H9 (cell line): ENCODE measurements at regions not wholly inside any gene's neighbourhood (a gene's known extent, or its start where the extent isn't known, plus 50 kb on each side); places are given as distances from the start of the nearest gene placed in this dataset.

Source experiments
- DNase-seq: peaks from one replicate; pipeline ENCODE4 v3.0.0-alpha.2; 2017
- H2AFZ ChIP-seq: one replicate; pipeline ENCODE4 v1.6.1; 2013; ENCODE audit warnings: mild to moderate bottlenecking, low read length, control low read depth, moderate library complexity
- H2AK5ac ChIP-seq: 2 replicates; pipeline ENCODE4 v1.6.1; 2013; ENCODE audit warnings: low read length, control low read depth, mixed read lengths; ENCODE audit not compliant: insufficient read length
- H2BK120ac ChIP-seq: one replicate; pipeline ENCODE4 v1.6.1; 2013; ENCODE audit warnings: low read depth, mild to moderate bottlenecking, low read length, control low read depth, inconsistent platforms; ENCODE audit not compliant: poor library complexity, severe bottlenecking
- H2BK12ac ChIP-seq: 2 replicates; pipeline ENCODE4 v1.6.1; 2013; ENCODE audit warnings: low read length, control low read depth, mixed read lengths, low read depth; ENCODE audit not compliant: insufficient read length
- H2BK15ac ChIP-seq: 2 replicates; pipeline ENCODE4 v1.6.1; 2013; ENCODE audit warnings: low read depth, low read length, control low read depth
- H2BK20ac ChIP-seq: one replicate; pipeline ENCODE4 v1.6.1; 2013; ENCODE audit warnings: low read depth, mild to moderate bottlenecking, low read length, control low read depth, inconsistent platforms; ENCODE audit not compliant: poor library complexity, severe bottlenecking
- H2BK5ac ChIP-seq: 2 replicates; pipeline ENCODE4 v1.6.1; 2013; ENCODE audit warnings: low read length, control low read depth, mixed read lengths; ENCODE audit not compliant: insufficient read length
- H3K14ac ChIP-seq: 2 replicates; pipeline ENCODE4 v1.6.1; 2013; ENCODE audit warnings: low read length, control low read depth; ENCODE audit not compliant: insufficient read depth
- H3K18ac ChIP-seq: 2 replicates; pipeline ENCODE4 v1.6.1; 2013; ENCODE audit warnings: low read depth, mild to moderate bottlenecking, mixed read lengths, low read length, control low read depth; ENCODE audit not compliant: insufficient read length
- H3K23ac ChIP-seq: 2 replicates; pipeline ENCODE4 v1.6.1; 2013; ENCODE audit warnings: low read length, control low read depth, mixed read lengths, low read depth; ENCODE audit not compliant: insufficient read length
- H3K23me2 ChIP-seq: 2 replicates; pipeline ENCODE4 v1.6.1; 2013; ENCODE audit warnings: low read depth, mild to moderate bottlenecking, mixed read lengths, low read length, control low read depth; ENCODE audit not compliant: insufficient read length, poor library complexity, severe bottlenecking
- H3K27ac ChIP-seq: 2 replicates; pipeline ENCODE4 v1.5.1; 2013; ENCODE audit warnings: low read length, control low read depth, mixed read lengths, low read depth; ENCODE audit not compliant: insufficient read length
- H3K27me3 ChIP-seq: 2 replicates; pipeline ENCODE4 v1.6.1; 2013; ENCODE audit warnings: low read length, control low read depth, inconsistent platforms; ENCODE audit not compliant: insufficient read depth
- H3K4ac ChIP-seq: 2 replicates; pipeline ENCODE4 v1.6.1; 2013; ENCODE audit warnings: low read depth, mild to moderate bottlenecking, control low read depth, inconsistent platforms, low read length, moderate library complexity
- H3K4me1 ChIP-seq: 2 replicates; pipeline ENCODE4 v1.6.1; 2013; ENCODE audit warnings: low read length, control low read depth, inconsistent platforms; ENCODE audit not compliant: insufficient read depth
- H3K4me2 ChIP-seq: 2 replicates; pipeline ENCODE4 v1.6.1; 2013; ENCODE audit warnings: low read length, control low read depth, mixed read lengths; ENCODE audit not compliant: insufficient read length, insufficient read depth
- H3K56ac ChIP-seq: 2 replicates; pipeline ENCODE4 v1.6.1; 2013; ENCODE audit warnings: low read depth, mild to moderate bottlenecking, mixed read lengths, low read length, control low read depth; ENCODE audit not compliant: insufficient read length
- H3K79me1 ChIP-seq: 2 replicates; pipeline ENCODE4 v1.6.1; 2013; ENCODE audit warnings: low read depth, mild to moderate bottlenecking, moderate library complexity, low read length, control low read depth, inconsistent platforms; ENCODE audit not compliant: insufficient read depth, poor library complexity, severe bottlenecking
- H3K79me2 ChIP-seq: 2 replicates; pipeline ENCODE4 v1.6.1; 2013; ENCODE audit warnings: low read length, control low read depth, inconsistent platforms; ENCODE audit not compliant: insufficient read depth
- H3K9ac ChIP-seq: 2 replicates; pipeline ENCODE4 v1.6.1; 2013; ENCODE audit warnings: low read length, control low read depth, mixed read lengths; ENCODE audit not compliant: insufficient read length; ENCODE audit errors: extremely low read depth
- H3K9me3 ChIP-seq: one replicate; pipeline ENCODE4 v1.6.1; 2013; ENCODE audit warnings: low read depth, low read length, inconsistent platforms; ENCODE audit not compliant: control insufficient read depth
- H3T11ph ChIP-seq: one replicate; pipeline ENCODE4 v1.6.1; 2013; ENCODE audit warnings: mild to moderate bottlenecking, low read length, control low read depth, inconsistent platforms
- H4K20me1 ChIP-seq: one replicate; pipeline ENCODE4 v1.6.1; 2013; ENCODE audit not compliant: control insufficient read depth, insufficient read length, insufficient read depth
- H4K5ac ChIP-seq: 2 replicates; pipeline ENCODE4 v1.6.1; 2013; ENCODE audit warnings: low read depth, mild to moderate bottlenecking, mixed read lengths, low read length, control low read depth; ENCODE audit not compliant: insufficient read length
- H4K8ac ChIP-seq: replicated peaks from 2 replicates; pipeline ENCODE4 v1.6.1; 2013; ENCODE audit warnings: low read length, control low read depth, mixed read lengths, low read depth; ENCODE audit not compliant: insufficient read length
- H4K91ac ChIP-seq: 2 replicates; pipeline ENCODE4 v1.6.1; 2013; ENCODE audit warnings: low read depth, mild to moderate bottlenecking, moderate library complexity, mixed read lengths, low read length, control low read depth; ENCODE audit not compliant: insufficient read length
- H3K27ac Mint-ChIP-seq, 3 experiments: 2 replicates in 2 of 3; 3 replicates in 1 of 3; pipeline ENCODE4 v1.8.0; 2020 to 2021; ENCODE audit warnings: mixed read lengths in 3 of 3, mild to moderate bottlenecking in 1 of 3, moderate library complexity in 1 of 3
- H3K27me3 Mint-ChIP-seq: 2 replicates; pipeline ENCODE4 v1.8.0; 2021; ENCODE audit warnings: low read depth, mild to moderate bottlenecking, moderate library complexity, mixed read lengths
- H3K36me3 Mint-ChIP-seq, 3 experiments: 2 replicates in 2 of 3; 3 replicates in 1 of 3; pipeline ENCODE4 v1.8.0; 2020 to 2021; ENCODE audit warnings: low read depth in 3 of 3, mixed read lengths in 3 of 3; ENCODE audit not compliant: insufficient read depth in 1 of 3
- H3K4me1 Mint-ChIP-seq, 2 experiments: 2 replicates each; pipeline ENCODE4 v1.8.0; 2020; ENCODE audit warnings: mixed read lengths in 2 of 2
- H3K4me3 Mint-ChIP-seq, 2 experiments: 2 replicates in 1 of 2; 3 replicates in 1 of 2; pipeline ENCODE4 v1.8.0; 2020 to 2021; ENCODE audit warnings: mild to moderate bottlenecking in 2 of 2, mixed read lengths in 2 of 2, moderate library complexity in 1 of 2
- H3K9me3 Mint-ChIP-seq, 2 experiments: 2 replicates in 1 of 2; 3 replicates in 1 of 2; pipeline ENCODE4 v1.8.0; 2020; ENCODE audit warnings: mild to moderate bottlenecking in 2 of 2, mixed read lengths in 2 of 2, moderate library complexity in 1 of 2
- WGBS: extraction: QIAGEN DNeasy Blood & Tissue Kit; methylation state at CpG from one replicate; pipeline ENCODE4 v1.1.7; 2013; ENCODE audit warnings: missing lambda C conversion rate, low lambda C conversion rate, mixed read lengths; ENCODE audit not compliant: insufficient read length; ENCODE audit errors: extremely low coverage; 5-methylcytosine and 5-hydroxymethylcytosine counted together
- TF ChIP-seq, protein P1 (sequence below): fragments of 200-600 bp; sonication (generic); conservative IDR thresholded peaks from 3 replicates; pipeline ENCODE4 v1.8.0; 2021; ENCODE audit warnings: antibody characterized with exemption, mild to moderate bottlenecking

DNA sequence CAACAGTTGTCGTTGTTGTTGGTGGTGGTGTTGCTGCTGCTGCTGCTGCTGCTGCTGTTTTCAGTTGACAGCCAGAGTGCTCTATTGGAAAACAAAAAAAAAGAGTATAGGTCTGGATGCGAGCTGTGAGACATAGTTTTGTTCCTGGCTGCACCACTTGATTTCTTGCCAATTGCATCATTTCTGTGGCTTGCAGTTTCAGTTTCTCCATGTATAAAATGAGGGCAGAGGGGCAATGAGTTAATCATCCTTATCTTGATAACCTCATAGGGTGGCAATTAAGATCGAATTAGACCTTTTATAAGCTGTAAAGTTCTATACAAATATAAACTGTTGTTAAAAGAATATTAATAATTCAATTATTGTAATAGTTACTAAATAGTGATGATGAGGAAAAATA, 156.7 kb downstream of the DMRTA2 start:
- Histone ChIP-seq H4K5ac (no peak overlapping the region), H4K8ac (no peak overlapping the region), H2BK120ac (no peak overlapping the region), H3K56ac (no peak overlapping the region), H3K4ac (no peak overlapping the region), H3K14ac (no peak overlapping the region), H2BK5ac (no peak overlapping the region), H2AK5ac (no peak overlapping the region), H2BK20ac (no peak overlapping the region), H2BK15ac (no peak overlapping the region), H3K18ac (no peak overlapping the region), H4K20me1 (no peaks in the 10 kb centered on the region), H3T11ph (no peak overlapping the region), H3K9ac (no peak overlapping the region), H3K4me1 (peaks cover 3% of the 10 kb centered on the region; the same call in 1 of the 2 replicates), H3K23ac (no peak overlapping the region), H2AFZ (no peak overlapping the region), H3K27me3 (no peaks in the 10 kb centered on the region; the same call in 1 of the 2 replicates), H3K79me2 (no peaks in the 10 kb centered on the region), H3K23me2 (no peaks in the 10 kb centered on the region), H3K79me1 (no peaks in the 10 kb centered on the region), H3K27ac (no peak overlapping the region), H2BK12ac (no peak overlapping the region), H4K91ac (no peak overlapping the region), H3K4me2 (no peak overlapping the region), H3K9me3 (no peaks in the 10 kb centered on the region)
- peaks cover 0 to 76% of the 10 kb centered on the region in 2 experiments; a peak in 2 of 5 replicates for H3K9me3 Mint-ChIP-seq
- WGBS: no CpG with 5 or more reads among the region's 3 CpGs
- H3K27ac Mint-ChIP-seq: no peak overlapping the region
- TF ChIP-seq, protein P1, sequence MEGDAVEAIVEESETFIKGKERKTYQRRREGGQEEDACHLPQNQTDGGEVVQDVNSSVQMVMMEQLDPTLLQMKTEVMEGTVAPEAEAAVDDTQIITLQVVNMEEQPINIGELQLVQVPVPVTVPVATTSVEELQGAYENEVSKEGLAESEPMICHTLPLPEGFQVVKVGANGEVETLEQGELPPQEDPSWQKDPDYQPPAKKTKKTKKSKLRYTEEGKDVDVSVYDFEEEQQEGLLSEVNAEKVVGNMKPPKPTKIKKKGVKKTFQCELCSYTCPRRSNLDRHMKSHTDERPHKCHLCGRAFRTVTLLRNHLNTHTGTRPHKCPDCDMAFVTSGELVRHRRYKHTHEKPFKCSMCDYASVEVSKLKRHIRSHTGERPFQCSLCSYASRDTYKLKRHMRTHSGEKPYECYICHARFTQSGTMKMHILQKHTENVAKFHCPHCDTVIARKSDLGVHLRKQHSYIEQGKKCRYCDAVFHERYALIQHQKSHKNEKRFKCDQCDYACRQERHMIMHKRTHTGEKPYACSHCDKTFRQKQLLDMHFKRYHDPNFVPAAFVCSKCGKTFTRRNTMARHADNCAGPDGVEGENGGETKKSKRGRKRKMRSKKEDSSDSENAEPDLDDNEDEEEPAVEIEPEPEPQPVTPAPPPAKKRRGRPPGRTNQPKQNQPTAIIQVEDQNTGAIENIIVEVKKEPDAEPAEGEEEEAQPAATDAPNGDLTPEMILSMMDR: no peak
- DNase-seq: no peak
- 0 out of 4 replicates have a peak, but pooled peaks cover 0 to 5% of the 10 kb centered on the region in 2 experiments for H3K4me1 Mint-ChIP-seq
- H3K4me3 Mint-ChIP-seq: no peak overlapping the region
- H3K27me3 Mint-ChIP-seq: no peaks in the 10 kb centered on the region; the same call in 1 of the 2 replicates
- H3K36me3 Mint-ChIP-seq: peaks cover 0 to 14% (median 0%) of the 10 kb centered on the region in 3 experiments; a peak in 2 of 7 replicates
